ENCODE measurements at regions not wholly inside any gene's neighbourhood (a gene's known extent, or its start where the extent isn't known, plus 50 kb on each side); places are given as distances from the start of the nearest gene placed in this dataset.
A peak's percentile ranks its signal among the peaks of the same experiment; 100 is the strongest.

- TF ChIP-seq CTCF (IDR thresholded peaks at IDR 0.05; ENCODE audit: low read depth, low read length, poor library complexity, severe bottlenecking) (peak; percentile 65), EZH2phosphoT487 (IDR thresholded peaks at IDR 0.05; ENCODE audit: borderline replicate concordance, low read length) (no peak)
Observed at GRCh38 chr1:78839704-78840277, 166.7 kb downstream of the ADGRL4 start.
